Activated B cell treated with CpG ODN at 0.5 μM for 24 hours (primary cell): ENCODE measurements at regions not wholly inside any gene's neighbourhood (a gene's known extent, or its start where the extent isn't known, plus 50 kb on each side); places are given as distances from the start of the nearest gene placed in this dataset.
"Not testable (repeated sequence)": the region's sequence is repeated elsewhere in the genome, so short reads cannot be mapped to it uniquely, and the experiment has no call there.

ENCODE experiments used
- ATAC-seq: fragments of 200-7000 bp; cut with Tn5 transposase; one replicate; pipeline ENCODE4 v1.10.0; 2021; ENCODE audit warnings: low read depth, mild to moderate bottlenecking, moderate library complexity
- CTCF ChIA-PET: fragments of 350-600 bp; sonication (Branson Sonifier 250); formaldehyde crosslinking; loops from one replicate; lab custom pipeline; 2021; ENCODE audit warnings: antibody characterized with exemption; lab: Charles Lee
- POLR2A ChIA-PET: fragments of 350-600 bp; sonication (Branson Sonifier 250); formaldehyde crosslinking; loops from one replicate; lab custom pipeline; 2021; ENCODE audit warnings: antibody characterized with exemption; lab: Charles Lee
- DNase-seq: peaks from one replicate; pipeline ENCODE4 v3.0.0; 2022
- H3K27ac Mint-ChIP-seq: one replicate; pipeline ENCODE4 v1.8.0; 2020; ENCODE audit warnings: mixed read lengths
- H3K27me3 Mint-ChIP-seq: one replicate; pipeline ENCODE4 v1.8.0; 2021; ENCODE audit warnings: mixed read lengths
- H3K36me3 Mint-ChIP-seq: one replicate; pipeline ENCODE4 v1.8.0; 2021; ENCODE audit warnings: low read depth, mixed read lengths
- H3K4me1 Mint-ChIP-seq: one replicate; pipeline ENCODE4 v1.8.0; 2021; ENCODE audit warnings: mixed read lengths
- H3K4me3 Mint-ChIP-seq: one replicate; pipeline ENCODE4 v1.8.0; 2020; ENCODE audit warnings: mild to moderate bottlenecking, mixed read lengths
- H3K9me3 Mint-ChIP-seq: one replicate; pipeline ENCODE4 v1.8.0; 2020; ENCODE audit warnings: mixed read lengths
- CTCF ChIP-seq: fragments of 200-600 bp; IDR thresholded peaks from one replicate; pipeline ENCODE4 v1.8.0; 2022; ENCODE audit warnings: antibody characterized with exemption, mild to moderate bottlenecking
- intact Hi-C: fragments of 100-400 bp; cut with micrococcal nuclease; formaldehyde crosslinking; loops from one replicate; pipeline ENCODE4 v1.15.1; 2024

GRCh38 chr12:38116968-38117367 is 199.6 kb upstream of the ALG10B start:
- H3K4me1 Mint-ChIP-seq: no peaks in the 10 kb centered on the region
- no peak for ATAC-seq
- ChIA-PET CTCF (no interaction called here), POLR2A (no interaction called here)
- H3K9me3 Mint-ChIP-seq: peaks cover 4% of the 10 kb centered on the region
- intact Hi-C loops: no loop called here
- H3K36me3 Mint-ChIP-seq: no peaks in the 10 kb centered on the region
- no peak overlapping the region for H3K4me3 Mint-ChIP-seq
- TF ChIP-seq CTCF: no peak
- no peak for DNase-seq
- H3K27ac Mint-ChIP-seq: no peak overlapping the region
- H3K27me3 Mint-ChIP-seq: no peaks in the 10 kb centered on the region

- no peaks in the 10 kb centered on the region for H3K4me1 Mint-ChIP-seq
- TF ChIP-seq CTCF: no peak
- H3K27me3 Mint-ChIP-seq: no peaks in the 10 kb centered on the region
- DNase-seq (no peak), ATAC-seq (no peak)
- H3K36me3 Mint-ChIP-seq: no peaks in the 10 kb centered on the region
- no peak overlapping the region for H3K27ac Mint-ChIP-seq
- intact Hi-C loops: no loop called here
- ChIA-PET CTCF (no interaction called here), POLR2A (no interaction called here)
- H3K9me3 Mint-ChIP-seq: peaks cover 8% of the 10 kb centered on the region
- no peak overlapping the region for H3K4me3 Mint-ChIP-seq
These were observed 197.9 kb upstream of the ALG10B start for GRCh38 chr12:38118632-38119031.

GRCh38 chr12:38120438-38120837 is 196.1 kb upstream of the ALG10B start:
- H3K4me1 Mint-ChIP-seq: no peaks in the 10 kb centered on the region
- H3K36me3 Mint-ChIP-seq: no peaks in the 10 kb centered on the region
- DNase-seq: no peak
- H3K27me3 Mint-ChIP-seq: no peaks in the 10 kb centered on the region
- intact Hi-C loops: no loop called here
- no peak overlapping the region for H3K27ac Mint-ChIP-seq
- CTCF ChIA-PET: no interaction called here
- no peak for ATAC-seq
- POLR2A ChIA-PET: no interaction called here
- no peak for TF ChIP-seq CTCF
- H3K4me3 Mint-ChIP-seq: no peak overlapping the region
- H3K9me3 Mint-ChIP-seq: peaks cover 14% of the 10 kb centered on the region

- H3K27me3 Mint-ChIP-seq, DNase-seq, ATAC-seq, H3K27ac Mint-ChIP-seq, H3K4me1 Mint-ChIP-seq, H3K4me3 Mint-ChIP-seq, CTCF ChIA-PET, intact Hi-C loops, H3K36me3 Mint-ChIP-seq, POLR2A ChIA-PET: not testable (repeated sequence)
- peaks cover 17% of the 10 kb centered on the region for H3K9me3 Mint-ChIP-seq
These were observed 193.5 kb upstream of the ALG10B start for GRCh38 chr12:38123028-38123427.

GRCh38 chr12:38123566-38124246 is 192.9 kb upstream of the ALG10B start:
- Mint-ChIP-seq H3K4me3 (no peak overlapping the region), H3K27me3 (no peaks in the 10 kb centered on the region), H3K4me1 (no peaks in the 10 kb centered on the region), H3K36me3 (no peaks in the 10 kb centered on the region), H3K9me3 (peaks cover 14% of the 10 kb centered on the region), H3K27ac (no peak overlapping the region)
- no peak for DNase-seq
- ChIA-PET CTCF (no interaction called here), POLR2A (no interaction called here)
- no peak for ATAC-seq
- intact Hi-C loops: no loop called here
- TF ChIP-seq CTCF: no peak
